Pons (tissue), 1 donor: ENCODE measurements at regions not wholly inside any gene's neighbourhood (a gene's known extent, or its start where the extent isn't known, plus 50 kb on each side); places are given as distances from the start of the nearest gene placed in this dataset.
A peak's percentile ranks its signal among the peaks of the same experiment; 100 is the strongest.

Experiments
- DNase-seq: peaks from one replicate; pipeline ENCODE4 v3.0.0-alpha.2; 2016; ENCODE audit warnings: low spot score

DNA sequence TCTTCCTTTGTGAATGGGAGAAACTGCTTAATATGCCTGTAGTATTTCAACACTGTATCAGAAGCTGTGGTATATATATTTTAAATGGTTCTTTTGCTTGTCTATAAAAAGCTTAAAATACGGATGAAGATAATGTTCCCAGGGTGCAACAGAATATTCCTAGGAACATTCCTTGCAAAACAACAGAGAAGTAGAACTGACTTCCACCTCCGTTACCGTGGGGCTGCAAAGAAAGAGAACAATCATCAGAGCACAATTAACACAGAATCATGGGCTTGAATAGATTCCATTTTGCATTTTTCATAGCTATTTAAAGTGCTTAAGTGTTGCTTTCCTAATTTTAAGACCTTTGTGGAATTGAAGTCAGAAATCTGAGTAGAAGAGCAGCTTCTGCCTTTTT, 1227.7 kb downstream of the EFNB2 start:
- DNase-seq: no peak

DNA sequence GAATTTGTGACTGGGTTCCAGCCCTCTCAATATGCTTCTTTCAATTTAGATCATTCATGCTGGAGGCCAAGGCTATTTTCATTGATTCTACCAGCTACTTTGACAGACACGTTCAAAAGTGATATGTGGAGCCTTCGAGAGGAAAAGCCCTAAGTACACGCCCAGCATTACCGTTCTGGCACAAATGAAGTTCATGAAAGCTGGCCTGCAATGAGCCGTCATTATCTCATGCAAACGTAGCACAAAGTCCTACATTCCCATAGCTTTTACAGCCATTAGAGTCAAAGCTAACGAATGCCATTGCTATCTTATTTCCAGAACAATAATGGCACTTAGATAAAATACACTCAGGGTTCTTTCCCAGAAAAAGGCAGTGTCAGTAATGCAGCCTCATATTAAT, 1237.6 kb downstream of the EFNB2 start:
- no peak for DNase-seq

DNA sequence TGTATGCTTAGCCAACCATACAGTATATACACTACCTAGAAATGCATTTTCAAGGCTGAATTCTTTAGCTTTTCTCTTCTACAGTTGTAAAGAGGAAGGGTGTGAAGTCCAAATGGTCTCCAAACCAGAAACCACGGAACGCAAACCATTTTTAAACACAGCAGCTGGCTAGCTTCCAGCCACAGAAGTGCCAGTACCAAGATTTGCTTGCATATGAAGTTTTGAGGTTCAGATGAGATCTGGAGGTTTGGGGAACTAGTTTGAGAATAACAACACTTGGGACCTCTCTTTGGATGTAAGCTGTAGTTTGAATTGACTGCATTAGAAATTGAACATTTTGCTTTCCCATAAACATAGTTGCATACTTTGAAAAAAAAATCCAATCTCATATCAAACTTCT, 1243.5 kb downstream of the EFNB2 start:
- peak; percentile 6 for DNase-seq

DNA sequence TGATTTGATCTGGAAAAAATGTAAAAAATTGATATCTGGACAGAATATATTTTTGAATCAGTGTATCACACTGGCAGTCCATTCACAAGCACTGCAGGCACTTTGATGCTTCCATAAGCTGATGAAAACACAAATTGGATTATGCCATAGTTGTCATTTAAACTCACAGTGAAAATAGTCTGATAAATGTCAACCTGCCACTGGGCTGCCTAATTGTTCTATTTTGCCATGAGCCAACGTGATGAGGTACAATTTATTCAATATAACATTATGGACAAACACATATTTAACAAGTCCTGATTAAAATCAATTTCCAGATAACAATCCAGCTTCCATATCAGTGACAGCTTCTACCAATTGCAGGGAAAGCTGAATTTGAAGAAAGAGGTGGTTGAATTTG, 1244.9 kb downstream of the EFNB2 start:
- no peak for DNase-seq

DNA sequence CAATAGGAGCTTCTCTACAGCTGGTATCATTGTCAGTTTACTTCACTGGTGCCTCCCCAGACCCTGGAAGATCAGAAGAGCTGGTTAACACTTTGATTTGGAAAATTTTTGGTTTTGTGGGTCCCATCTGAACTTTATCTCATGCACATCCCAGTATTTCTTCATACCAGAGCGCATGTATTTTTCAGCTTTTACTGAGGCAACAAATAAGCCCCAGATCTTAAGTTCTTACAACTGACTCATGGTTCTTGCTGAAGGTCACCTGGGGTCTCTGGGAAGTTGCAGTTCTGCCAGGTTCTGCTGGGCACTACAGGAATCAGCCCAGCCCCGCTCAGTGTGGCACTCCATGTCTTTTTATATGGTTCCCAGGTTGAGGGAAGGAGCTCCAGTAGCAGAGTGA, 1249.9 kb downstream of the EFNB2 start:
- DNase-seq: no peak

DNA sequence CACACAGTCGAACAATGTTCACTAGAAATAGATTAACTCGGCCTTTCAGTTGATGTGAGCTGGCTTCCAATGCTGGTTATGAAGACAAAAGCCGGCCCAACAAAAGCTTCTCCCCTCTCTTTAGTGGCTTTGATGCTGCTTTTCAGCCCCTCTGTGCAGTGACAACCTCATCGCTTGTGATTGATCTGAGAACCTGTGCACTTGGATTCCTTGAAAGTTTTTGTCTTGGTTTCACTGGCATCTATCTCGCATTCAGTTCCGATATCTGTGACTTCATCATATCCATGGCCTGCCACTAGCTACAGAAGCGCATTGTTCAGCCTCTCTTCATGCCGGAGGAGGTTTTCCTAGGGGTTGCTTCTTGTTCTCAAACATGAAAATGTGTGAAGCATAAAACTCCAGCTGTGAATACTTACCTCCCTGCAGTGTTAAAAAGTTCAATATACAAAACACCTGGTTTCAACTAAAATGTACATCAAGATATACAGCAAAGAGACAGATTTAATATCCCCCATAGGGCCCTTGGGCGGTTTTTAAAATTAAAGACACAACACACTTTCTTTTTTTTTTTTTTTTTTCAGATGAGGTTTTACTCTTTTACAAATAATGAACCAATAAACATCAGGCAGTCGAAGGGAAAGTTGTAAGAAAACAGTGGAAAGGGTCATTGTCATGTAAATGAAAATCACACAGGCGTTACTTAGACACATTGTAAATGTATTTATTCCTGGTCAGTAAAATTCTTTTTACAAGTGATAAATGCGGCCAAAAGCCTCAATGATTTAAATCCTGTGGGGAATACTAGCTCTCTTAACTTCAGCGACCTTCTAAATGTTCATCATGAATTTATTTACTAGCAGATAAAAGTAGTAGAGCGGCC, 1252.8 kb downstream of the EFNB2 start:
- no peak for DNase-seq

DNA sequence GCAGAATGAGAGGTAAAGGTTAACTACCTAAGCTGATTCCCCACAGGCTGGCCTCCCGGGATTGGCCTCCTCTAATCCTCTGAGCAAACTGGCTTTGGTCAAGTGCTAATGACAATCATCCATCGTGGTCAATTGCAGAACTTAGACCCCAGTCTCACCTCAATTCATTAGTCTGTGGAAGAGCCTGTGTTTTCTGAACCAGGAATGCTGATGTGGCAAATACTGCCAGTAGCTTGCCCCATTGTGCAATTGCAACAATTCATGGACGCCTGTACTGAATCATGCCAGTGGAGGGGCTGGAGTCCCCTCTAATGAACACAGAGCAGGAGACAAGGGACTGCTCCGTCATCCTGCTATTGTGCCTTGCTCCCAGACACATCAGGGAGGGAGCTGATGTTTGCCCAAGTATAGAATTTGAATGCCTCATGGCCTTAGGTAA, 1256.5 kb downstream of the EFNB2 start:
- DNase-seq: no peak

DNA sequence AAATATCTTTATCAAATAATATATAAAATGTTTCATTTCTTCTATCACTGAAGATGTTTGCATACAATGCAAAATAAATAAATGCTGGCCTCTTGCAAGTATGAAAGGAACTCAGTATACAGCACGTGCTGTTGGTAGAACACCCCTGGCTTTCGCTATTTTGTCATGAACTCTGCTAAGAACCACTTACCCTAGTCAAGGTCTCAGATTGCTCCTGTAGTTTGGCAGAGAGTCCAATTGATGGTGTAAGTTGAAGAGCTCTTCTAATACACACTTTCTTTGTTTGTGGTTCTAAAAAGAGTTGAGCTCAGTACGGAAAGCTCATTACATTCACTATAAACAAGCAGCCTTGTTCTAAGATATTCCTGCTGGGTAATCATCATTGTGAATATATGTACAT, 1258.9 kb downstream of the EFNB2 start:
- no peak for DNase-seq

DNA sequence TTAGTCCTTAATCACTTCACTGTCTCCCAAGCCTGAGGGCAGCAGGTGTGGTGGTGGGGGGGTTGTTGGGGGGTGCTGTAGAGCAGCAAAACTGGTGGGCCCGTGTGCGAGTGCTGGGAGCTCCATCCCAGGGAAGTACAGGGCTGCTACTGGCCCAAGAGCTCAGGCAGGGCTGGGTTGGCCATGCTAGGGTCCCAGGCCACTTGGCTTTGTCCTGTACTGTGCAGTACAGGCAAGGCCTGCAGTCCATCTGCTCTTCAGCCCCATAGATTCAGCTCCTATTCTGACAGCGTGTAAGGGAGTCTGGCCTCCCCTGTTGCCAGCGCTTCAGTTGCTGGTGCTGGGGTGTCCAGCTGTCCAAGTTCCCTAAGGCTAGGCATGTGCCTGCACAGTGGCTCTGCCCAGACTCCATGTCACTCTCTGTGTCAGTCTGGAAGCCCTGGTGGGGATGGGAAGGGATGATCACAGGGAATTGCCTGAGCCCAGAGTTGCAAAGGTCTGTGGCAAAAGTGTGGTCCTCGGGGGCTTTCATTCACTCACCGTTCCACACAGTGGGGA, 1261.7 kb downstream of the EFNB2 start:
- DNase-seq: no peak

DNA sequence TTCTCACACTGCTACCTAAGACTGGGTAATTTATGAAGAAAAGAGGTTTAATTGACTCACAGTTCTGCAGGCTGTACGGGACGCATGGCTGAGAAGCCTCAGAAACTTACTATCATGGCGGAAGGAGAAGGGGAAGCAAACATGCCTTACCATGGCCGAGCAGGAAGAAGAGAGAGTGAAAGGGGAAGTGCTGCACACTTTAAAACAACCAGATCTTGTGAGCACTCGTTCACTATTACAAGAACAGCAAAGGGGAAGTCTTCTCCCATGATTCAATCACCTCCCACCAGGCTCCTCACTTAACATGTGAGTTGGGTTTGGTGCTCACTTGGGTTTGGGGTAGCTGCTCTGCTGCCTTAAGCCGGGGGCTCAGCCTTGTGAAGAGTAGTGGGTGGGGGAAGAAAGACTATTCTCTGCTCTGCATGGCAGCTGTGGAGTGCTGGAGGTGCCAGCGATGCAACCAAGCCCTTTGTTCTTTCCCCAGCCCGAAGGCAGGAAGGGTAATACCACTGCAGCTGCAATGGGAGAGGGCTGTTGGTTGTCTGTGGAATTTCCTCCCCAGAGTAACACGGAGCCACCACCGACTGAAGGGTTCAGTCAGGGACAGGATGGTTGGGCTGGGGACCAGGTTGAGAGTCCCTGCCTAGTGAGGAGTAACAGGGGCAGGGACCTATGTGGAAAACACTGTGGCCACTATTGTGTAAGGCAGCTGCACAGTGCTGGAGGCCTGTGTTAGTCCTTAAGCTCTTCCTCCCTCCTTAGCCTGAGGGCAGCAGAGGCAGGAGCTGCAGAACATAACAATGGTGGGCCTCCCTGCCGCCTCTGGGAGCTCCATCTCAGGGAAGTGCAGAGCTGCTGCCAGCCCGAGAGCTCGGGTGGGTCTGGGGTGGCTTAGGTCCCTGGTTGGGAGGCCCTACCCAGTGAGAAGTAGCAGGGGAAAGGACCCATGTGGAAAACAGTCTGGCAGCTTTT, 1262.5 kb downstream of the EFNB2 start:
- DNase-seq: peak; percentile 28

DNA sequence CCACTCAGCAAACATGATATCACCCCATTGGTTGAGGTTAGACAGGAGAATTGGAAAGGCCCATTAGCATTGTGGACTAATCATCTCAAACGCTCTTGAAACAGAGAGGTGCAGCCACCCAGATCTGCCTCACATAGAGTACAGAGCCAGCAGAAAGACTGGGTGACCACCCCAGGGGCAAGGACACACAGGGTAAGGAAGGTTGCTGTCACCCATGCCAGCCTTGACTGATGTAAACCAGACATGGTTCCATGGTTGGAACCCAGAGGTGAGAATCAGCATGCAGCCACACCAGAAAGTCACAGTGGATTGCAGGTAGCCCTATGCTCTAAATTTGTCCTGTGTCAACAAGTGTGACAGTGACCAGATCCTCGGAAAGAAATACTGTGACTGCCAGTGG, 1268.8 kb downstream of the EFNB2 start:
- no peak for DNase-seq

DNA sequence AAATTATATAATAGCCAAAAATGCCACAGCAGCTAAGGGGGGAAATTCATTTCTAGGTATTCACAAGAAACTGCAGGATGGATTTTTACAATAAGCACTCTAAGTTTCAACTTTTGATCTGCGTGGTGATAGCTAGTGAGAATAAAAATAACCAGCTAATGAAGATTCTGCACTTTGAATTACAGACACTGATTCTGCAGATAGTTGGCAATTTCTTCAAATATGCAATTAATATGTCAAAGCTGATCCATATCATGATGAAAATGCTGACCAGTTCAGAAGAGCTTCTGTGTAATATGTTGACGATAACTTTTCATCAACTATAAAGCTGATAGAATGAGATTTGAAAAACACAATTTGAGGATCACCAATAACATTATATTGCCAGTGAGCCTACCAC, 1272.9 kb downstream of the EFNB2 start:
- DNase-seq: no peak

DNA sequence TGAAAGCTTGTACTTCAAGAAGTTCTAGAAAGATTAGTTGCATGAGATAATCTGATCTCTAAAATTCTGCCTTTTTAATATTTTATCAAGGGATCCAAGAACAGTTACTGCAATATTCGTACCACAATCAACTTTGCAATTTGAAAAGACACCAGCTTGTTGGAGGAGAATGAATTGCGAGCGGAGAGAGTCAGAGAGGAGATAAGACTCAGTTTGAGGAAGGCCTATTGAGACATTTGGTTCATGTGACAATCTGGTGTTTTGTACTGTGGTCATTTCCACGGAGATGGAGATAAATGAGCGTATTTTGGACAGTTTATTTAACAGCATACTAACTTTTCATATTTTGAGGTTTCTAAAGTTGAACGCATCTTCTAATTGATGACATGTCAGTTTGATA, 1276.0 kb downstream of the EFNB2 start:
- no peak for DNase-seq

DNA sequence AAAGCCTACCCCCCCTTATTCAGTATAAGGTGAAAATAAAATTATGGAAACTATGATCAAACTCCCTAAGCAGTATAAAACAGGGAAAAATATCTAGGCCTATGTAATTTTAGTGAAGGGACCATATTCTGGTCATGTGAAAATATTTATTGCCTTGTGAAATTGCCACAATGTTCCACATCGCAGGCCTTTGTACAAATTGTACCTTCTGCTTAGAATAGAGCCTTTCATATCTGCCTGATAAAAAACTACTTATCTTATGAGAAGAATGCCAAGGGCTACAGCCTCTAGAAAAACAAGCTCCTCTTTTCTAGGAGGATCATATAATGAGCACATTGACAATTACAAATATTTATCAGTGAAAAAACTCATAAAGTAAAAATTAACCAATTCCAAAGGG, 1280.0 kb downstream of the EFNB2 start:
- DNase-seq: no peak

DNA sequence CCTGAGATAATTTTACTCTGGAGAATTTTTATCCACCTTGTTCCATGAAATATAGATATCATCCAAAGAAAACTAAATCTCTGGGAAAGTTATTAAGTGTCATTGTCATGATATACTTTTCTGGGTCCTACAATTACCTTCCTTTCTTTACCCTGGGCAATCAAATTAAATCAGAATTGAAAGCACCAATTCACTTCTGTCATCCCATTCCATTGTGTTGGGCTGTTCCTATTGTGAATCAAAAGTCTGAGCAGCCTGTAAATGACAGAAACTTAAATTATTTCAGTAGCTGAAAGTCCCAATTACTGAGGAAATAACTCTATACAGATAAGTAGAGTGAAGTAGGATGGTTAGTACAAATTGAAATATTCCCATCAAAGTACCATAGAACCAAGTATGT, 1284.2 kb downstream of the EFNB2 start:
- DNase-seq: no peak

DNA sequence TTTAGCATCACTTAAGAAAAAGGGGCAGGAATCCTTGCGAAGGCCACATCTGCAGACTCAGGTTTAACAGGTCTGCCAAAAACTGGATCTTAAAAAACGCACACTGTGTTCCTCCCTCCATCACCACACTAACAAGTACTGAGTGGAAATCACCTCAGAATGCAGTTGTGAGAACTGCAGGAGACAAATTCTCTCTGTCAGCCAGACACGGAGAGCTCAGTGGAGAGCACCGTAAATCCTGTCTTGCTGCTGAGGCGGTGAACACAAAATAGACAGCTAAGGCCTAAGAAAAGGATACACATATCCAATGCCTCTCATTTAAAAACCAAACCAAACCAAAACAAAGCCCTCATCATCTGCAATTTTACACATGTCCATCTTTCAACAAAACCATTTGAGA, 1287.6 kb downstream of the EFNB2 start:
- DNase-seq: no peak

DNA sequence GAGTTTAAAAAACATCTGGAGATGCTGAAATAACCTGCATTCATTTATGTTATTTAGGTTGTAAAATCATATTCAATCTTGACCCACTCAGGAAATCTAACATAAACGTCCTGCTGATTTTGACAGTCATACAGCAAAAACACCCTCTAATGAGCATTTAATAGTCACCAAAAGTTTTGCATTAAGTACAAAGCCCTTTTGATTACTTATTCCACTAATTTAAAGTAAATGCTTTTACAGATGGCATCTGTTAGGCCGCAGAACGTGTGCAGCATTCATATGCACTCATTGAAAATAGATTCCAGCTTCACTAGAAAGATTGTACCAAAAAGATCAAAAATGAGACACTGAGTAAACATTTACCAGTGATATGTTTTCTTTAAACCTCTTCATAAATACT, 1295.1 kb downstream of the EFNB2 start:
- no peak for DNase-seq

DNA sequence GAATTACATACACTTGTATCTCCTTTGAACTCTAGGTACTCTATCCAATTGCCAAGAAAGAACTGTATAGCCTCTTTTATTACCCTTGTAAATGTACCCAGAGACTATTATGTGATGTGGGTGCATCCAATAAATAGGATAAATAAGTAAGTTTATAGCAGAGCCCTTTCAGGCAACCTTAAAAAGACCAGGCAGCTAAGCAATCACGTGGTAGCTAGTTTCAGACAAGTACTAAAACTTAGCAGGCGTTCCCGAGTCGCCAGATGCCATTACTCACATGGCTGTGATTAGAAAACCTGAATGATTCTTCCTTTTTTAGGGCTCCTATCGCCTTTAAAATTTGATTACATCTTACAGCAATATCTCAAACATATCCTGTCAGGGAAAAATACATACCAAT, 1303.0 kb downstream of the EFNB2 start:
- DNase-seq: no peak

DNA sequence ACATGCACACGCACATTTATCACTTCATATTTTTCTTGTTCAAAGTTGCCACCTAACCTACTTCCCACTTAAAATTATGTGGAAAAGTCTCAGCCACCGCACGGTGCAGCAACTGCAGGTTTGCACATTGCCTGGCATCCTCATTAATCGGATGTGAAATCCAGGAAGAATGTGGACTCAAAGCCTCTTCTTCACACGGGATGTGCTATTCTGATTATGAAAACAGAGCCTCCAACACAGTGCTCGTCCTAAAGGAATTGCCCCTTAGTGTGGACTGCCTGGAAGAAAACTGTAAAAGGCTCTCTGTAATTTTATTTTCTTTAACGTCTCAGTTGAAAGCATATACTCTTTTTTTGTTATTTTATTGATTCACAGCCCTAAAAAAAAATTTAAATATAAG, 1303.5 kb downstream of the EFNB2 start:
- DNase-seq: no peak

DNA sequence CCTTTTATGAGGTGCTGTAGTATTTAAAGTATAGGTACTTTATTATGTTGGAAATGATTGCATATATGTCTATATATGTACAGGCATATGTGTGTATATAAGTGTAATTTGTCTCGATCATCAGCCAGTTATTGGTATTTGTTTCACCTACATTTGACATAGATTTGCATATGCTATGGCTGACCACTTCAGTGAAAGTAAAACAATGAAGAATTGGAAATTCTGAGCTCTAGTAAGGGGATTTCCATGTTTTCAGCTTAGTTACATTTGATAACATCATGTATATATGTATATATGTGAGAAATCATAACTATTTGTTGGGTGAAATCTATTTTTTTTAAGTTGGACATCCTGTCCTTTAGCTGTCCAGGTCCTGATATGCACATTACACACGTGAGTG, 1303.9 kb downstream of the EFNB2 start:
- DNase-seq: no peak

DNA sequence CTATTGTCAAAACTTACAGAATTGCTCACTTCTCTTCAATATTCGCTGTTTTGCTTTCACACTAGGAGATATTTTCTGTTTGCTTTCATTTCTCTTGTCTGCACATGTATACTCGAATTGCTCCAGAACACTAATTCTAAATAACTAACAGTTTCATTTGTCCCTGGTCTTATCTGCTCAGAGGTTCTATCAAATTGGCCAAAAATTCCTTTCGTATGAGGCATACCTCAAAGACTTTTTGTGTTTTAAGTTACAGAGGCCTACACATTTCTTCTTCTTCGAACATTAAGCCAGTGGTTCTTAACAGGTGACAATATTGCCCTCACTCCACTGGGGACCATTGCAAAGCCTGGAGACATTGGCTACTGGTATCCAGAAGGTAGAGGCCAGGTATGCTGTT, 1314.6 kb downstream of the EFNB2 start:
- DNase-seq: no peak

DNA sequence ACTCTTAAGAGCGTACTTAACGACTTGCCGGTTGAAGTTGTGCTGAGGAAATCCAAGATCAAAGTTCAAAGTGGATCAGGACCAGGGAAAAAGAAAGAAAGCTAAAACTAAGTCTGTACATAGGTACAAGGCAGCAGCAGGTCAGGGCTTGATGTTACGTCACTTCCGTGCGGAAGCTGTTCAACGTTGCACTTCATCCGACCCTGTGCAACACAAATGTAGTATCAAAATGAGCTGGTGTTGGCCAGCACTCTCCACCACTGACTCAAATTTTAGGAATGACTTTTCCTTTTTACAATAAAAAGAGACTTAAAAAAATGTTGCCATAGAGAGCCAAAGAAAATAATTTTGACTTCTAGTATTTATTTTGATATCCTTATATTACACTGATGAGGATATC, 1315.4 kb downstream of the EFNB2 start:
- no peak for DNase-seq

DNA sequence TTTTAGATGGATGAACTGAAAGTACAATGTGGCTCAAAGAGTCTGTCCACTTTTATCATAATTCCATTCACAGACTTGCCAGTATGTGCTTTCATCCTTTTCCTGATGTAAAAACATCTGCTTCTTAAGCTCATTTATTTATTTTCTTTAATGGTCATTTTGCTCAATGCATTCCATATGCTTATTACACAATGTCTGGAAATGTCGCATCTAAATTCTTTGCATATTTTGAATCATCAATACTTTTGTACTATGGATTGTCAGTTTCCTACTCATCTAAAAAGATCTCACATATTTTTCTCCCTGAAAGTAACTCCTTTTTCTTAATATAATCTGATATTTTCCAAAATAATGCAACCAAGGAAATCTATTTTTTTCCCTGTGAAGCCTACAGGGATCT, 1315.8 kb downstream of the EFNB2 start:
- DNase-seq: no peak
